Endothelial cell of umbilical vein (primary cell): ENCODE measurements at regions not wholly inside any gene's neighbourhood (a gene's known extent, or its start where the extent isn't known, plus 50 kb on each side); places are given as distances from the start of the nearest gene placed in this dataset.
A peak's percentile ranks its signal among the peaks of the same experiment; 100 is the strongest.

Source experiments
- BruUV-seq: library from RNA; stranded (reverse); fragments of 400-500 nt; replicated peaks from 2 replicates; lab custom pipeline; 2021; lab: Mats Ljungman, UMichigan
- CTCF ChIA-PET: fragments of 300-600, 350-600 bp; sonication (Branson Sonifier 250); formaldehyde crosslinking; loops from one replicate; lab custom pipeline; 2021; ENCODE audit warnings: antibody characterized with exemption, inconsistent platforms; lab: Charles Lee
- POLR2A ChIA-PET: fragments of 300-600, 350-600 bp; sonication (Branson Sonifier 250); formaldehyde crosslinking; loops from one replicate; lab custom pipeline; 2021; ENCODE audit warnings: antibody characterized with exemption, inconsistent platforms; lab: Charles Lee
- DNase-seq: peaks from one replicate; pipeline ENCODE4 v3.0.0-alpha.2; 2011; ENCODE audit warnings: low read depth, low spot score
- FAIRE-seq: peaks from 2 replicates; lab custom pipeline; 2011; peaks lifted over from hg19 to GRCh38; lab: Jason Lieb, UNC
- H2AFZ ChIP-seq: 2 replicates; pipeline ENCODE4 v1.6.0; 2012; ENCODE audit warnings: low read depth, low read length, control low read depth, inconsistent platforms
- H3K27ac ChIP-seq: 2 replicates; pipeline ENCODE4 v1.5.1; 2011; ENCODE audit warnings: low read depth, mild to moderate bottlenecking, control low read depth, low read length, moderate library complexity; ENCODE audit not compliant: insufficient read depth
- H3K27me3 ChIP-seq, 2 experiments: 2 replicates each; pipeline versions ENCODE4 v1.6.0 to v1.6.1; 2011; ENCODE audit warnings: low read length in 2 of 2, mixed read lengths in 1 of 2; ENCODE audit not compliant: control insufficient read depth in 2 of 2, insufficient read depth in 2 of 2
- H3K36me3 ChIP-seq, 2 experiments: 2 replicates in 1 of 2; 3 replicates in 1 of 2; pipeline ENCODE4 v1.5.1; 2011; ENCODE audit warnings: low read length in 2 of 2, mild to moderate bottlenecking in 1 of 2, moderate library complexity in 1 of 2; ENCODE audit not compliant: control insufficient read depth in 2 of 2, insufficient read depth in 2 of 2; ENCODE audit errors: extremely low read depth in 1 of 2
- H3K4me1 ChIP-seq: 3 replicates; pipeline ENCODE4 v1.5.1; 2011; ENCODE audit warnings: mild to moderate bottlenecking, low read length; ENCODE audit not compliant: control insufficient read depth, insufficient read depth; ENCODE audit errors: extremely low read depth
- H3K4me2 ChIP-seq: 2 replicates; pipeline ENCODE4 v1.6.1; 2011; ENCODE audit warnings: low read length, control low read depth, mixed read lengths; ENCODE audit not compliant: insufficient read depth
- H3K4me3 ChIP-seq, 3 experiments: fragments of 200-600 bp in 1 of 3; sonication (generic), shearing (Covaris generic) in 1 of 3; replicated peaks in 1 of 3; 2 replicates each; pipeline ENCODE4 v1.5.1; 2011 to 2016; ENCODE audit warnings: control low read depth in 3 of 3, low read length in 3 of 3, mild to moderate bottlenecking in 2 of 3, inconsistent platforms in 1 of 3, low read depth in 1 of 3, moderate library complexity in 1 of 3; ENCODE audit not compliant: insufficient read depth in 1 of 3
- H3K79me2 ChIP-seq: 2 replicates; pipeline ENCODE4 v1.6.0; 2012; ENCODE audit warnings: low read length, inconsistent platforms; ENCODE audit not compliant: control insufficient read depth, insufficient read depth
- H3K9ac ChIP-seq: replicated peaks from 2 replicates; pipeline ENCODE3; 2011; ENCODE audit warnings: low read length, control low read depth; ENCODE audit not compliant: insufficient read depth; ENCODE audit errors: extremely low read depth
- H3K9me1 ChIP-seq: replicated peaks from 3 replicates; pipeline ENCODE4 v1.6.0; 2011; ENCODE audit warnings: mild to moderate bottlenecking, low read length; ENCODE audit not compliant: control insufficient read depth, insufficient read depth; ENCODE audit errors: extremely low read depth
- H3K9me3 ChIP-seq: replicated peaks from 2 replicates; pipeline ENCODE4 v1.5.1; 2012; ENCODE audit warnings: low read length, inconsistent platforms; ENCODE audit not compliant: control insufficient read depth, insufficient read depth
- H4K20me1 ChIP-seq: replicated peaks from 2 replicates; pipeline ENCODE3; 2011; ENCODE audit warnings: mild to moderate bottlenecking, low read length; ENCODE audit not compliant: control insufficient read depth, insufficient read depth; ENCODE audit errors: extremely low read depth
- EZH2 ChIP-seq: IDR thresholded peaks from 2 replicates; pipeline ENCODE4 v1.6.1; 2012; ENCODE audit warnings: borderline replicate concordance, low read depth, mild to moderate bottlenecking, moderate library complexity, low read length, inconsistent platforms; ENCODE audit not compliant: severe bottlenecking
- FOS ChIP-seq: IDR thresholded peaks from 2 replicates; pipeline ENCODE4 v1.6.1; 2011; ENCODE audit warnings: mild to moderate bottlenecking, low read length, moderate library complexity, borderline replicate concordance; ENCODE audit not compliant: insufficient read depth
- GATA2 ChIP-seq: IDR thresholded peaks from 2 replicates; pipeline ENCODE4 v1.7.0; 2011; ENCODE audit warnings: low read depth, mild to moderate bottlenecking, moderate library complexity, mixed read lengths, low read length; ENCODE audit not compliant: insufficient read length, insufficient read depth
- JUN ChIP-seq: IDR thresholded peaks from 2 replicates; pipeline ENCODE4 v1.6.1; 2011; ENCODE audit warnings: borderline replicate concordance, low read depth; ENCODE audit not compliant: insufficient read length, insufficient read depth
- MYC ChIP-seq: IDR thresholded peaks from one replicate; pipeline ENCODE4 v1.6.1; 2011; ENCODE audit warnings: mild to moderate bottlenecking, low read depth, low read length
- POLR2A ChIP-seq: IDR thresholded peaks from 2 replicates; pipeline ENCODE4 v1.6.1; 2012; ENCODE audit warnings: low read depth, mild to moderate bottlenecking, control low read depth, low read length
- POLR2AphosphoS5 ChIP-seq: IDR thresholded peaks from 2 replicates; pipeline ENCODE4 v1.6.1; 2012; ENCODE audit warnings: low read depth, mild to moderate bottlenecking, control low read depth, low read length, moderate library complexity; ENCODE audit not compliant: insufficient read depth
- dilution Hi-C: fragments of 300-500 bp; cut with MboI; formaldehyde crosslinking; loops from one replicate; pipeline ENCODE4 v1.15.0; 2019; ENCODE audit warnings: low sequenced_read_pairs; ENCODE audit not compliant: extremely low pct_ligation_motif_present
- intact Hi-C: fragments of 100-400 bp; cut with micrococcal nuclease; formaldehyde crosslinking; loops from one replicate; pipeline ENCODE4 v1.10.0; 2022
- TF ChIP-seq, protein P1 (sequence below): IDR thresholded peaks from 2 replicates; pipeline ENCODE4 v1.6.1; 2011; ENCODE audit not compliant: insufficient read depth, insufficient read length
- TF ChIP-seq, protein P2 (sequence below), 2 donors: IDR thresholded peaks; 1 replicate in 1 of 2; 2 replicates in 1 of 2; pipeline ENCODE4 v1.5.1; 2011; ENCODE audit warnings: low read length in 2 of 2, mild to moderate bottlenecking in 2 of 2, moderate library complexity in 2 of 2, control low read depth in 1 of 2, inconsistent platforms in 1 of 2, low read depth in 1 of 2; ENCODE audit not compliant: insufficient read depth in 1 of 2; ENCODE audit errors: extremely low read depth in 1 of 2

DNA sequence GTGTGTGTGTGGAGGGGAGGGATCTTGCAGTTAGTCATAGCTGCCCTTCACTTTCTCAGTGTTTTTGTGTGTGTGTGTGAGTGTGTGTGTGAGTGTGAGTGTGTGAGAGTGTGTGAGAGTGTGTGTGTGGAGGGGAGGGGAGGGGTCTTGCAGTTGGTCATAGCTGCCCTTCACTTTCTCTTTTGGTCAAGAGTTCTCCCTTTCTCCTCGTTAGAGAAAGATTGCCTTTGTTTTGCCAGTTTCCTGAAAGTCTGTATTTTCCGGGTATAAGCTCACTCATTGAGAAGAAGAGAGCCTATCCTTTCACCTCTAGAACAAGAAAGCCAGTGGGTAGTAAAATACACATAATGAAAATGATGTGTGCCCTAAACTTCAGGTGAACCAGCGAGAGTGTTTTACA lies 75.2 kb upstream of the ENPP6 start:
- H3K9ac ChIP-seq: no peak overlapping the region
- POLR2A ChIA-PET: no interaction called here
- H3K9me3 ChIP-seq: no peaks in the 10 kb centered on the region
- intact Hi-C loops (no loop called here), dilution Hi-C loops (no loop called here)
- H3K4me1 ChIP-seq: no peaks in the 10 kb centered on the region
- CTCF ChIA-PET: interaction anchor here (1.3 kb wide), 1 partner anchor 29 kb away, joined by 4 read pairs; no protein-coding TSS in a partner anchor
- no peak for TF ChIP-seq GATA2
- no peak for TF ChIP-seq POLR2A
- TF ChIP-seq, protein P1, sequence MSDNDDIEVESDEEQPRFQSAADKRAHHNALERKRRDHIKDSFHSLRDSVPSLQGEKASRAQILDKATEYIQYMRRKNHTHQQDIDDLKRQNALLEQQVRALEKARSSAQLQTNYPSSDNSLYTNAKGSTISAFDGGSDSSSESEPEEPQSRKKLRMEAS: no peak
- TF ChIP-seq FOS: no peak
- no peak for TF ChIP-seq EZH2
- no peak for TF ChIP-seq JUN
- no peak for TF ChIP-seq MYC
- TF ChIP-seq, protein P2, sequence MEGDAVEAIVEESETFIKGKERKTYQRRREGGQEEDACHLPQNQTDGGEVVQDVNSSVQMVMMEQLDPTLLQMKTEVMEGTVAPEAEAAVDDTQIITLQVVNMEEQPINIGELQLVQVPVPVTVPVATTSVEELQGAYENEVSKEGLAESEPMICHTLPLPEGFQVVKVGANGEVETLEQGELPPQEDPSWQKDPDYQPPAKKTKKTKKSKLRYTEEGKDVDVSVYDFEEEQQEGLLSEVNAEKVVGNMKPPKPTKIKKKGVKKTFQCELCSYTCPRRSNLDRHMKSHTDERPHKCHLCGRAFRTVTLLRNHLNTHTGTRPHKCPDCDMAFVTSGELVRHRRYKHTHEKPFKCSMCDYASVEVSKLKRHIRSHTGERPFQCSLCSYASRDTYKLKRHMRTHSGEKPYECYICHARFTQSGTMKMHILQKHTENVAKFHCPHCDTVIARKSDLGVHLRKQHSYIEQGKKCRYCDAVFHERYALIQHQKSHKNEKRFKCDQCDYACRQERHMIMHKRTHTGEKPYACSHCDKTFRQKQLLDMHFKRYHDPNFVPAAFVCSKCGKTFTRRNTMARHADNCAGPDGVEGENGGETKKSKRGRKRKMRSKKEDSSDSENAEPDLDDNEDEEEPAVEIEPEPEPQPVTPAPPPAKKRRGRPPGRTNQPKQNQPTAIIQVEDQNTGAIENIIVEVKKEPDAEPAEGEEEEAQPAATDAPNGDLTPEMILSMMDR (IDR thresholded peaks at IDR 0.05; ENCODE audit: extremely low read depth in 1 of 2, insufficient read depth in 1 of 2, low read depth in 1 of 2, low read length in 2 of 2): no peak
- no peak for TF ChIP-seq POLR2AphosphoS5
- no peaks in the 10 kb centered on the region for H3K79me2 ChIP-seq
- H3K36me3 ChIP-seq: no peaks in the 10 kb centered on the region
- no peaks in the 10 kb centered on the region for H3K9me1 ChIP-seq
- no peaks in the 10 kb centered on the region for H3K27me3 ChIP-seq
- no peak overlapping the region for H2AFZ ChIP-seq
- no peak overlapping the region for H3K27ac ChIP-seq
- no peaks in the 10 kb centered on the region for H4K20me1 ChIP-seq
- DNase-seq: peak; percentile 8
- no peak for FAIRE-seq
- BruUV-seq: no TSS peak
- H3K4me3 ChIP-seq: no peak overlapping the region
- no peak overlapping the region for H3K4me2 ChIP-seq
